ENCODE measurements at regions not wholly inside any gene's neighbourhood (a gene's known extent, or its start where the extent isn't known, plus 50 kb on each side); places are given as distances from the start of the nearest gene placed in this dataset.

GRCh38 chr20:41960166-41960565 lies 342.0 kb upstream of the CHD6 start:
- Histone ChIP-seq H3K4me1 (ENCODE audit: control insufficient read depth in 2 of 2, insufficient read depth in 2 of 2, low read length in 2 of 2) (no peaks in the 10 kb centered on the region), H3K27me3 (ENCODE audit: control insufficient read depth in 2 of 2, insufficient read depth in 1 of 2, low read length in 1 of 2) (no peaks in the 10 kb centered on the region), H3K36me3 (ENCODE audit: control insufficient read depth in 2 of 2, insufficient read depth in 2 of 2, low read length in 1 of 2) (no peaks in the 10 kb centered on the region), H3K27ac (ENCODE audit: low read depth in 1 of 2, low read length in 1 of 2) (no peak overlapping the region), H3K4me3 (ENCODE audit: low read length in 2 of 2) (no peak overlapping the region), H3K9me3 (ENCODE audit: control insufficient read depth in 2 of 2, insufficient read depth in 1 of 2, low read length in 1 of 2) (no peaks in the 10 kb centered on the region)
- WGBS, result 87% methylated on average over 7 of the region's 7 CpGs
- no peak for DNase-seq (ENCODE audit: low read depth in 6 of 9, low spot score in 9 of 9)

DNA sequence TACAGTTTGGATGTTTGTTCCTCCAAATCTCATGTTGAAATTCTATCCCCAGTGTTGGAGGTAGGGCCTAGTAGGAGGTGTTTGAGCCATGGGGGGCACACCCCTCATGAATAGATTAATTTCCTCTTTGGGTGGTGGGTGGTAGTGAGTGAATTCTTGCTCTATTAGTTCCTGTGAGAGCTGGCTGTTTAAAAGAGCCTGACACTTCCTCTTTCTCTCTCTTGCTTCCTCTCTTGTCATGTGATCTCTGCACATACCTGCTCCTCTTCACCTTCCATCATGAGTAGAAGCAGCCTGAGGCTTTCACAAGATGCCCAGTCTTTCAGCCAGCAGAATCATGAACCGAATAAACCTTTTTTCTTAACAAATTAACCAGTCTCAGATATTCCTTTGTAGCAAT lies 340.2 kb upstream of the CHD6 start:
- H3K4me3 ChIP-seq (ENCODE audit: low read length in 2 of 2), result no peak overlapping the region
- WGBS, result 98% methylated on average over 1 of the region's 1 CpG
- DNase-seq (ENCODE audit: low read depth in 6 of 9, low spot score in 9 of 9), result no peak

DNA sequence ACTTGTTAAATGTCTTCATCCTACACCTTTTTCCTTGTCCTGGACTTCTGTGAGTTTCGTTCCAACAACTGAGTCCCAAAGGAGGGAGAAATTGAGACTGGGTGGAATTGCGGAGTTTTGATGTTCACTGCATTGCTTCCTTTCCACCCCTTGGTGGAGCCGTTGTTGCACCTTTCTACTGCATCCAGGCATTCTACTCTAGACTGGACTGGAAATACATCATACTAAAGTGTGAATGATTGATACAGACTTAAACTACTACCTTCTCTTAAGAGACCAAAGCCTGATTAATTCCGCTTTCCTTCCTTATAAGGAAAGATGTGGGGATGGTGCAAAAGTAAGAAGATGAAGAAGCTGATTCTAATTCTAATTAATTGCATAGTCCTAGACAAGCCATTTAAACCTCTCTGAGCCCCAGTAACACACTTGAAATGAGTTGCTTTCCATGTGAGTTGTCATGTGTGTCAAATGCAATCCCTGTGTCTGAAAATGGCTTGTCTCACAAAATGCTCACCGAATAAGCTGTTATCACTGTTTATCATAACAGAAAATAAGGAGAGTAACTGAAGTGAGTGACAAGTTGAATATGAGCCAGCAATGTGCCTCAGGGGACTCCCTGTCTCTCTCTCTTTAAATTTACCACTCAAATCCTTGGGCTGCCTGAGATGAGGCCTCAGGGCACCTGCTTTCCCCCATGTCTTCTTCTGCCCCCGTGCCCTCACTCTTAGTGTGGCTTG lies 338.3 kb upstream of the CHD6 start:
- DNase-seq (ENCODE audit: low read depth in 6 of 9, low spot score in 9 of 9), result no peak
- H3K4me1 ChIP-seq (ENCODE audit: control insufficient read depth in 2 of 2, insufficient read depth in 2 of 2, low read length in 2 of 2), result no peaks in the 10 kb centered on the region
- no peak overlapping the region for H3K4me3 ChIP-seq (ENCODE audit: low read length in 2 of 2)
- H3K9me3 ChIP-seq (ENCODE audit: control insufficient read depth in 2 of 2, insufficient read depth in 1 of 2, low read length in 1 of 2), result no peaks in the 10 kb centered on the region
- 54% methylated on average over 6 of the region's 6 CpGs for WGBS
- no peak overlapping the region for H3K27ac ChIP-seq (ENCODE audit: low read depth in 1 of 2, low read length in 1 of 2)
- no peaks in the 10 kb centered on the region for H3K36me3 ChIP-seq (ENCODE audit: control insufficient read depth in 2 of 2, insufficient read depth in 2 of 2, low read length in 1 of 2)
- H3K27me3 ChIP-seq (ENCODE audit: control insufficient read depth in 2 of 2, insufficient read depth in 1 of 2, low read length in 1 of 2), result no peaks in the 10 kb centered on the region

More for the DNA sequence above, 340.2 kb upstream of the CHD6 start:
- no peak overlapping the region for H3K27ac ChIP-seq (ENCODE audit: low read depth in 1 of 2, low read length in 1 of 2)
- no peaks in the 10 kb centered on the region for H3K27me3 ChIP-seq (ENCODE audit: control insufficient read depth in 2 of 2, insufficient read depth in 1 of 2, low read length in 1 of 2)
- no peaks in the 10 kb centered on the region for H3K9me3 ChIP-seq (ENCODE audit: control insufficient read depth in 2 of 2, insufficient read depth in 1 of 2, low read length in 1 of 2)
- H3K4me1 ChIP-seq (ENCODE audit: control insufficient read depth in 2 of 2, insufficient read depth in 2 of 2, low read length in 2 of 2), result no peaks in the 10 kb centered on the region
- H3K36me3 ChIP-seq (ENCODE audit: control insufficient read depth in 2 of 2, insufficient read depth in 2 of 2, low read length in 1 of 2), result no peaks in the 10 kb centered on the region

GRCh38 chr20:41952166-41952565 lies 334.0 kb upstream of the CHD6 start:
- no peak overlapping the region for H3K27ac ChIP-seq (ENCODE audit: low read depth in 1 of 2, low read length in 1 of 2)
- DNase-seq (ENCODE audit: low read depth in 6 of 9, low spot score in 9 of 9), result no peak
- H3K4me3 ChIP-seq (ENCODE audit: low read length in 2 of 2), result no peak overlapping the region
- no peaks in the 10 kb centered on the region for H3K9me3 ChIP-seq (ENCODE audit: control insufficient read depth in 2 of 2, insufficient read depth in 1 of 2, low read length in 1 of 2)
- no peaks in the 10 kb centered on the region for H3K4me1 ChIP-seq (ENCODE audit: control insufficient read depth in 2 of 2, insufficient read depth in 2 of 2, low read length in 2 of 2)
- no peaks in the 10 kb centered on the region for H3K27me3 ChIP-seq (ENCODE audit: control insufficient read depth in 2 of 2, insufficient read depth in 1 of 2, low read length in 1 of 2)
- 79% methylated on average over 5 of the region's 5 CpGs for WGBS
- no peaks in the 10 kb centered on the region for H3K36me3 ChIP-seq (ENCODE audit: control insufficient read depth in 2 of 2, insufficient read depth in 2 of 2, low read length in 1 of 2)

DNA sequence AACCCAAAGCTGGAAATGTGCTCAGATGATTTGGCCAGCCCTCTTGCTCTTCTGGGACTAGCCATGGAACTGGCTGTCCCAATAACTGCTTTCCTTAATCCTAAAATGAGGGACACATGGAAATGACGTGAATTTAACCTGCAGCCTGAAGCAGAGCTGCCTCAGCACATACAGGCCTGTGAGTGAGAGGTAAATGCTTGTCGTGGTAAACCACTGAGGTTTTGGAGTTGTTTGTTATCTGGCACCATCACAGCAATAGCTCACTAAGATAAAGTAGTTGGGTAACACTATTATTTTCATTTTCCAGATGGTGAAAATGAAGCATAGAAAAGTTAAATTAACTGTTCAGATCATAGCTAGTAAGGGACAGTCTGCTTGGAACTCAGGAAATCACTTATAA lies 333.4 kb upstream of the CHD6 start:
- Histone ChIP-seq H3K9me3 (ENCODE audit: control insufficient read depth in 2 of 2, insufficient read depth in 1 of 2, low read length in 1 of 2) (no peaks in the 10 kb centered on the region), H3K27me3 (ENCODE audit: control insufficient read depth in 2 of 2, insufficient read depth in 1 of 2, low read length in 1 of 2) (no peaks in the 10 kb centered on the region), H3K4me3 (ENCODE audit: low read length in 2 of 2) (no peak overlapping the region), H3K4me1 (ENCODE audit: control insufficient read depth in 2 of 2, insufficient read depth in 2 of 2, low read length in 2 of 2) (no peaks in the 10 kb centered on the region), H3K36me3 (ENCODE audit: control insufficient read depth in 2 of 2, insufficient read depth in 2 of 2, low read length in 1 of 2) (no peaks in the 10 kb centered on the region), H3K27ac (ENCODE audit: low read depth in 1 of 2, low read length in 1 of 2) (no peak overlapping the region)
- no peak for DNase-seq (ENCODE audit: low read depth in 6 of 9, low spot score in 9 of 9)
- 56% methylated on average over 2 of the region's 2 CpGs for WGBS

GRCh38 chr20:41939659-41940058 lies 321.5 kb upstream of the CHD6 start:
- no peak for DNase-seq (ENCODE audit: low read depth in 6 of 9, low spot score in 9 of 9)
- H3K27ac ChIP-seq (ENCODE audit: low read depth in 1 of 2, low read length in 1 of 2), result no peak overlapping the region
- no peaks in the 10 kb centered on the region for H3K9me3 ChIP-seq (ENCODE audit: control insufficient read depth in 2 of 2, insufficient read depth in 1 of 2, low read length in 1 of 2)
- H3K4me3 ChIP-seq (ENCODE audit: low read length in 2 of 2), result no peak overlapping the region
- no peaks in the 10 kb centered on the region for H3K36me3 ChIP-seq (ENCODE audit: control insufficient read depth in 2 of 2, insufficient read depth in 2 of 2, low read length in 1 of 2)
- H3K27me3 ChIP-seq (ENCODE audit: control insufficient read depth in 2 of 2, insufficient read depth in 1 of 2, low read length in 1 of 2), result no peaks in the 10 kb centered on the region
- no peaks in the 10 kb centered on the region for H3K4me1 ChIP-seq (ENCODE audit: control insufficient read depth in 2 of 2, insufficient read depth in 2 of 2, low read length in 2 of 2)
- WGBS, result 84% methylated on average over 5 of the region's 5 CpGs

GRCh38 chr20:41938353-41938752 lies 320.2 kb upstream of the CHD6 start:
- no peak overlapping the region for H3K27ac ChIP-seq (ENCODE audit: low read depth in 1 of 2, low read length in 1 of 2)
- WGBS, result 51% methylated on average over 2 of the region's 2 CpGs

DNA sequence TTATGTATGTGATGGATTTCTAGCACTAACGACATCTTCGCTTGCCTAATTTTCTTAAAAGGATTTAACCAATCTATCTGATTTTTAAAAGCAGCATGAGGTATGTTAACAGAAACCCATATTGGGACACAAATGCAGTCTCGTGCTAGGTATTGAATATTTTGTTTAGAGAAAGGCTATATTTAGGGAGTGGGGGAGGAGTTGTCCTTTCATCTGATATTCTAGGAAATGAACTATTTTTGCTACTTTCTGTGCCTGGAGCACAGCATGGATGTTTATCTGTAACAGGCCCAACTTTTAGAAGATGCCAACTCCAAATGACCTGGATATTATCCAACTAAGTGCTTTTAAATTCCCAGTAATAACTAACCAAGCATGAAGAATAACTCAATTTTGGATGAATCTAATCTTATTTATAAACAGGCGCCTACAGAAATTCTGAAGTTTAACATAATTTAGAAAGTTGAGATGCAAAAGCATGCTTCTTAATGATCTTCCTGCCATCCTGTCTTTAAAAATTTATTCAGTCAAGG lies 317.1 kb upstream of the CHD6 start:
- DNase-seq (ENCODE audit: low read depth in 6 of 9, low spot score in 9 of 9), result no peak
- 47% methylated on average over 4 of the region's 4 CpGs for WGBS
- Histone ChIP-seq H3K36me3 (ENCODE audit: control insufficient read depth in 2 of 2, insufficient read depth in 2 of 2, low read length in 1 of 2) (no peaks in the 10 kb centered on the region), H3K9me3 (ENCODE audit: control insufficient read depth in 2 of 2, insufficient read depth in 1 of 2, low read length in 1 of 2) (no peaks in the 10 kb centered on the region), H3K4me1 (ENCODE audit: control insufficient read depth in 2 of 2, insufficient read depth in 2 of 2, low read length in 2 of 2) (no peaks in the 10 kb centered on the region), H3K27ac (ENCODE audit: low read depth in 1 of 2, low read length in 1 of 2) (no peak overlapping the region), H3K27me3 (ENCODE audit: control insufficient read depth in 2 of 2, insufficient read depth in 1 of 2, low read length in 1 of 2) (no peaks in the 10 kb centered on the region), H3K4me3 (ENCODE audit: low read length in 2 of 2) (no peak overlapping the region)

More at GRCh38 chr20:41938353-41938752, 320.2 kb upstream of the CHD6 start:
- Histone ChIP-seq H3K27me3 (ENCODE audit: control insufficient read depth in 2 of 2, insufficient read depth in 1 of 2, low read length in 1 of 2) (no peaks in the 10 kb centered on the region), H3K4me3 (ENCODE audit: low read length in 2 of 2) (no peak overlapping the region), H3K4me1 (ENCODE audit: control insufficient read depth in 2 of 2, insufficient read depth in 2 of 2, low read length in 2 of 2) (no peaks in the 10 kb centered on the region), H3K9me3 (ENCODE audit: control insufficient read depth in 2 of 2, insufficient read depth in 1 of 2, low read length in 1 of 2) (no peaks in the 10 kb centered on the region), H3K36me3 (ENCODE audit: control insufficient read depth in 2 of 2, insufficient read depth in 2 of 2, low read length in 1 of 2) (no peaks in the 10 kb centered on the region)
- no peak for DNase-seq (ENCODE audit: low read depth in 6 of 9, low spot score in 9 of 9)

DNA sequence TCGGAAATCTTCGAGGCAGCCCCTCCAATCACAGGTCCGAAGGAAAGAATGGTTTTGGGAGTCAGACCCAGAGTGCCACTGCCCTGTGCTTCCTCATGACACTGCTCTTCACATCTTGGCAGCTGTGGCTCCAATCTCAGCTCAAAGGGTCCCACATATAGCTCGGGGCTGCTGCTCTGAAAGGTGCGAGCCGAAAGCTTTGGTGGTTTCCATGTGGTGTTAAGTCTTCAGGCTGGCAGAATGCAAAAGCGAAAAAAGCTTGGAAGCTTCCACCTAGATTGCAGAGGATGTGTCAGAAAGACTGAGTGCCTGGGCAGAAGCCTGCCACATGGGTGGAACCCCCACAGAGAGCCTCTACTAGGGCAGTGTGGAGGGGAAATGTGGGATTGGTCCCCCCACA lies 314.3 kb upstream of the CHD6 start:
- DNase-seq (ENCODE audit: low read depth in 6 of 9, low spot score in 9 of 9), result no peak
- WGBS, result 93% methylated on average over 7 of the region's 7 CpGs

More for the DNA sequence above, 314.3 kb upstream of the CHD6 start:
- Histone ChIP-seq H3K9me3 (ENCODE audit: control insufficient read depth in 2 of 2, insufficient read depth in 1 of 2, low read length in 1 of 2) (no peaks in the 10 kb centered on the region), H3K36me3 (ENCODE audit: control insufficient read depth in 2 of 2, insufficient read depth in 2 of 2, low read length in 1 of 2) (no peaks in the 10 kb centered on the region), H3K4me3 (ENCODE audit: low read length in 2 of 2) (no peak overlapping the region), H3K27me3 (ENCODE audit: control insufficient read depth in 2 of 2, insufficient read depth in 1 of 2, low read length in 1 of 2) (no peaks in the 10 kb centered on the region), H3K27ac (ENCODE audit: low read depth in 1 of 2, low read length in 1 of 2) (no peak overlapping the region), H3K4me1 (ENCODE audit: control insufficient read depth in 2 of 2, insufficient read depth in 2 of 2, low read length in 2 of 2) (no peaks in the 10 kb centered on the region)

Data from thymus (tissue), 11 donors.